ENCODE measurements at regions not wholly inside any gene's neighbourhood (a gene's known extent, or its start where the extent isn't known, plus 50 kb on each side); places are given as distances from the start of the nearest gene placed in this dataset.
A peak's percentile ranks its signal among the peaks of the same experiment; 100 is the strongest.

GRCh38 chr1:65056866-65057265, 90.5 kb upstream of the JAK1 start:
- intact Hi-C loops (cut with DNase I): no loop called here

DNA sequence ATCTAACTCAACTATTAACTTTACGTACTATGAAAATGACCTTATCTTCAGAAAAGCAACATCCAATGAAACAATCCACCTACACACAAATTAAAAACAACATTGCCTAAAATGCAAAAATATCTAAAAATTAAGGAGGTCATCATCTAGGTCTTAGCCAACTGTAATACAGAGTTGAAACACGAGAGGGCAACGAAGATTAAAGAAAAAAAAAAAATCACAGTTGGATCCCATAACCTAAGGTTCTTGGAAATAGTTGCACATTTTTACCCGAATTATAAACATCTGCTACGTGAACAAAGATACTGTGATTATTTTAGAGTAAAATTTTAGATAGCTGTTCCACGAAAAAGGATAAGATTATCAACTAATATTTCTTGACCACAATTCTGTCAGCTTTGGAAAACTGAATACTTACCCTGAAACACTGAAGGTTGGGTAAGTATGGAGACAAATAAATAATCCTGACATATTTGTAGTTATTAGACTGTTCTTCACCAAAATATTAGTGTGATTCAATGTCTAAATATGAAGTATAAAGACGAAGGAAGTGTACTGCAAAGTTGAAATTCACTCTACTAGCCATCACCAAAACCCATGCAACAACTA, 88.0 kb upstream of the AK4 start:
- intact Hi-C loops (cut with DNase I): loop anchor here (2.0 to 10.0 kb wide), 4 partner anchors 115 to 625 kb away; partner anchors contain the start of gene RAVER2
- DNase-seq (ENCODE audit: low spot score): no peak

More at GRCh38 chr1:65056866-65057265, 90.5 kb upstream of the JAK1 start:
- no peak for DNase-seq (ENCODE audit: low spot score)

- intact Hi-C loops (cut with DNase I): loop anchor here (10.0 kb wide), 3 partner anchors 112 to 622 kb away; partner anchors contain the start of gene RAVER2
Observed at GRCh38 chr1:65062339-65062738, 85.7 kb upstream of the AK4 start.

GRCh38 chr1:65063025-65063424, 85.0 kb upstream of the AK4 start:
- DNase-seq (ENCODE audit: low spot score): no peak
- intact Hi-C loops (cut with DNase I): loop anchor here (10.0 kb wide), 3 partner anchors 112 to 622 kb away; partner anchors contain the start of gene RAVER2

More at GRCh38 chr1:65062339-65062738, 85.7 kb upstream of the AK4 start:
- DNase-seq (ENCODE audit: low spot score): no peak

- no peak for DNase-seq (ENCODE audit: low spot score)
- intact Hi-C loops (cut with DNase I): loop anchor here (5.0 to 10.0 kb wide), 4 partner anchors 110 to 620 kb away; partner anchors contain the start of genes LEPR, LEPROT and RAVER2
Observed at GRCh38 chr1:65064981-65065380, 83.0 kb upstream of the AK4 start.

GRCh38 chr1:65065524-65066418, 82.2 kb upstream of the AK4 start:
- intact Hi-C loops (cut with DNase I): loop anchor here (2.0 to 10.0 kb wide), 7 partner anchors 63 to 619 kb away; partner anchors contain the start of genes AK4, JAK1, LEPR and LEPROT
- peak; percentile 81 for DNase-seq (ENCODE audit: low spot score)

DNA sequence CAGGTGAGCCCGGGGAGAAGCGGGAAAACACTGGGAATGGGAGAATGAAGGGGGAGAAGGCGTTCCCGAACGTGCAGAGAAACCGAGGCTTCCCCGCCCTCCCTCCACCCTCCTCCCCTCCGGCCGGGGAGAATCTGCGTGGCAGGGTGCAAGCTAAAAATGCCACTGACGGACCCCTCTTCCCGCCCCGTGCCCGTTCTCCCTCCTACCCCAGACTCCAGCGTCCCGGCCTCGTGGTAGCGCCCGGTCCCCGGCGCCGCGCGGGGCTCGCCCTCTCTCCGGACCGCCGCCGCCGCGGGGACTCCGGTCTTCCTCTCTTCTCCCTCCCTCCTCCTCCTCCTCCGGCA, 81.6 kb upstream of the AK4 start:
- intact Hi-C loops (cut with DNase I): loop anchor here (2.0 to 10.0 kb wide), 7 partner anchors 64 to 618 kb away; partner anchors contain the start of genes AK4, JAK1, LEPR and LEPROT
- DNase-seq (ENCODE audit: low spot score): no peak

DNA sequence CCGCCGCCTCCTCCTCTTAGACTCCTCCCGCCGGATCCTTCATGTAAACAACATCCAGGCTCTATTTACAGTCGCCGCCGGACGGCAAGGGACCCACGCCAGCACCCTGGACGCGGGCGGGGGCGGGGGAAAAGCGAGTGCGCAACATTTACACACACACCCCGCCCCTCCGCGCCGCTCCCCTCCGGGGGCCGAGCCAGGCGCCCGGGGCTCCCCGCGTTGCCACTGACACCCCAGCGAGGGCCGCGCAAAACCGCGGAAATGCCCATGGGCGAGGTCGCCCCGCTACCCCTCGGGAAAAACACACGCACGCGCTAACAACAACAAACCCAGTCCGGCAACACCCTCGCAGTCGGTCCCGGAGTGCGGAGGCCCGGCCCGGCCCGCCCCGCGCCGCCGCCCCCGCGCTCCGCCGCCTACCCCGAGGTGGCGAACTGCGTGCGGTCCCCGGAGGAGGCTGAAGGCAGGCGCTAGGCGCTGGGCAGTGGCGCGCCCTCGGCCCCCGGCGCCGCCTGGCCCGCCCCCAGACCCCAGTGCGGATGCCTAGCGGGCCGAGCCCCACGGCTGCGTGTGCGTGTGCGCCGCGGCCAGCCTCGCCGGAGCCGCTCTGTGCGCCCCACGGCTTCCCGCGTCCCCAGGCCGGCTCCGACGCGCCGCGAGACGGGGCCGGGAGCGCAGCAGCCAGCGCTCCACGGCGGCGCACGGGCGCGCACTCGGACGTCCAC, 81.1 kb upstream of the AK4 start:
- intact Hi-C loops (cut with DNase I): loop anchor here (2.0 to 10.0 kb wide), 7 partner anchors 64 to 618 kb away; partner anchors contain the start of genes AK4, JAK1, LEPR and LEPROT
- DNase-seq (ENCODE audit: low spot score): peak; percentile 96

DNA sequence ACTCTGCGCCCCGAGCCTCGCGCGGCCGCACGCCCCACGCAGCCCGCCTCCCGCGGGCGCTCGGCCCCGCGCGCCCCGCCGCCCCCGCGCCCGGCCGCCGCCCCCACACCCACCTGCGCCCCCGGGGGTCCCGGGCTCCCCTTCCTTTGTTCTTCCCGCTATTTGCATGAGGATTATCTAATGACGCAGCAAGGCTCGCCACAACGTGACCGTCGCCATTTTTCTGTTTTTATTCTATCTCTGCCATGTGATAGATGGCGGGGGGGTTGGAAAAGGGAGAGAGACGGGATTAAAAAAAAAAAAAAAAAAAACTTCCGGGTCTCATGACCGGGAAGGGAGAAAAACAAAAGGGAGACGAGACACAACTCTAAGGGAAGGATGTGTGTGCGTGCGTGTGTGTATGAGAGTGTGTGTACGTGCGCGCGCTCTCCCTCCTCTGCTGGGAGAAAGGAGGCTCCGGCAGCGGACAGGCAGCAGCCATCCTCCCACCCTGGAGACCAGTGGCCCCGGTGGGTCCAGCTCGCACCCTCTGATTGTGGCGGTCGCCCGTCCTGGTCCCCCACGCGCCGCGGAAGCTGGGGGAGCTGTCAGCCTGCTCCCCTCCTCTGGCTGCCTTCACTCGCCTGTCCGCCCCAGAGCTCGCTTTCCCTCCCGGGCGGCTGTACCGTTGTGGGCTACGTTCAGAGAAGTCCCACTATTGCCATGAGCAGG, 80.4 kb upstream of the AK4 start:
- intact Hi-C loops (cut with DNase I): loop anchor here (2.0 to 10.0 kb wide), 7 partner anchors 65 to 617 kb away; partner anchors contain the start of genes AK4, JAK1, LEPR and LEPROT
- DNase-seq (ENCODE audit: low spot score): peak; percentile 81

- intact Hi-C loops (cut with DNase I): loop anchor here (5.0 to 10.0 kb wide), 4 partner anchors 106 to 616 kb away; partner anchors contain the start of genes LEPR, LEPROT and RAVER2
Observed at GRCh38 chr1:65068202-65069010, 79.6 kb upstream of the AK4 start.

GRCh38 chr1:65069011-65069565, 78.9 kb upstream of the AK4 start:
- DNase-seq (ENCODE audit: low spot score): no peak
- intact Hi-C loops (cut with DNase I): loop anchor here (5.0 to 10.0 kb wide), 4 partner anchors 106 to 616 kb away; partner anchors contain the start of genes LEPR, LEPROT and RAVER2

More at GRCh38 chr1:65068202-65069010, 79.6 kb upstream of the AK4 start:
- no peak for DNase-seq (ENCODE audit: low spot score)

GRCh38 chr1:65072845-65073244, 75.2 kb upstream of the AK4 start:
- intact Hi-C loops (cut with DNase I): no loop called here
- no peak for DNase-seq (ENCODE audit: low spot score)

DNA sequence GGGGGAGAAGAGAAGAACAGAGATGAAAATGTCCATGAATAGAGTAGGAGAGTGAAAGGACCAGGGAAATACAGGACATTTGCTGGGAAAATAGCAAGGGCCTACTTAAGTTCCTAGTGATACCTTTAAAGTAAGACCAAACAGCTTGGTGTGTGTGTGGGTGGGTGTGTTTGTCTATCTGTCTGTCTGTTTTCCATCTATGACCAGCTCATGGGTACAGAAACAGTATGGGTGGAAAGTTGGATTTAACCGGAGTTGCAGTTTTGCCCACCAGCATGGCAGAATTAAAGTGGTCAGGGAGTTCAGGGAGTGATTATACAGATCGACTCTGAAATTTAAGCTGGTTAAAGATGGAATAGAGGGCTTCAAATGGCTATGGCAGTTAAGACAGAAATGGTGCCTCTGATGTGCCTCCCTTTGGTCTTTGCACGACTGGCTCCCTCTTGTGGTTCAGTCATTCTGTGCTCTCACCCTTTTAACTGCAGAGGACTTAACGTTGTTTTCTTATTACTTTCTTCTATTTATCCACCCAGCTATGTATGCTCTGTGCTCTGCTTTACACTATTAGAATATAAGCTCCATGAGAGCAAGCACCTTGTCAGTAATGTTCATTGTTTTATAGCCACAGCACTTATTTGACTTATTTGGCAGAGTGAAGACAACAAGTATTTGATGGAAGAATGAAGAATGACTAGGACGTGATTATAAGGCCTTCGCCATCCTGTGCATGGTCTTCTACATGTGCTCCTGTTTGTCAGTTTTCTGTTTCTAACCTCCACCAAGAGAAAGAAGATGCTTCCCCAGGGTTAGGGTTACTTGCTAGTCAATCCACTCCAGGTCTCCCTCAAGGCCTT, 72.7 kb upstream of the AK4 start:
- no peak for DNase-seq (ENCODE audit: low spot score)
- intact Hi-C loops (cut with DNase I): no loop called here

DNA sequence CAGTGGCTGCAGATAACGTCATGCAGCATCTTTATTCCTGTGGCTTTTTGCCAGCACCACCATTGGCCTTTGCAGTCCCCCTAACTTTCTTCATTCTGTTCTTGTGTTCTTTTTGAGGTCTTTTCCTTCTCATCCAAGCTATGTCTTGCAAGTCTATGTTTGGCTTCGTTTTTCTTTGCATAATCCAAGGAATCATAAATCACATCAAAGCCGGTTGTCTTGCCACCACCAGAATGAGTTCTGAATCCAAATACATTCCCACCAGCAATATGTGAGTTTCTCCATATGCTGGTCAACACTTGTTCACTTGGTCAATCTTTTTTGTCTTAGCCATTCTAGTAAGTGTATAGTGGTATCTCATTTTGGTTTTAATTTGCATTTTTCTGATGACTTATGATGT, 70.6 kb upstream of the AK4 start:
- no peak for DNase-seq (ENCODE audit: low spot score)
- intact Hi-C loops (cut with DNase I): no loop called here

GRCh38 chr1:65079941-65080340, 68.1 kb upstream of the AK4 start:
- DNase-seq (ENCODE audit: low spot score): no peak
- intact Hi-C loops (cut with DNase I): no loop called here

GRCh38 chr1:65082346-65083040, 65.5 kb upstream of the AK4 start:
- intact Hi-C loops (cut with DNase I): no loop called here
- DNase-seq (ENCODE audit: low spot score): no peak

Measured in cardiac septum (tissue), 1 donor.